PC-9 (cell line): ENCODE measurements at regions not wholly inside any gene's neighbourhood (a gene's known extent, or its start where the extent isn't known, plus 50 kb on each side); places are given as distances from the start of the nearest gene placed in this dataset.

Experiments used
- BruUV-seq: library from RNA; stranded (reverse); fragments of 400-500 nt; replicated peaks from 2 replicates; lab custom pipeline; 2021; lab: Mats Ljungman, UMichigan
- CTCF ChIA-PET: fragments of 300-600 bp; sonication (Branson Sonifier 250); formaldehyde crosslinking; loops from one replicate; lab custom pipeline; 2022; ENCODE audit warnings: antibody characterized with exemption; lab: Charles Lee
- POLR2A ChIA-PET: fragments of 300-600 bp; sonication (Branson Sonifier 250); formaldehyde crosslinking; loops from one replicate; lab custom pipeline; 2022; ENCODE audit warnings: antibody characterized with exemption; ENCODE audit not compliant: unreplicated experiment; lab: Charles Lee
- DNase-seq, 2 experiments: peaks; one replicate each; pipeline versions ENCODE4 v3.0.0 to v3.0.0-alpha.2; 2015 to 2022; ENCODE audit warnings: mixed read lengths in 1 of 2
- H2AFZ ChIP-seq: fragments of 200-600 bp; sonication (generic); 2 replicates; pipeline ENCODE4 v1.8.1; 2017; ENCODE audit warnings: antibody characterized with exemption
- H3F3A ChIP-seq: fragments of 200-600 bp; sonication (generic); 2 replicates; pipeline ENCODE4 v1.8.1; 2017; ENCODE audit warnings: antibody characterized with exemption, mild to moderate bottlenecking, low read depth; ENCODE audit not compliant: insufficient read depth
- H3K27ac ChIP-seq: fragments of 200-600 bp; sonication (generic); 2 replicates; pipeline ENCODE4 v1.6.1; 2016; ENCODE audit warnings: mixed run types
- H3K27me3 ChIP-seq: fragments of 200-600 bp; sonication (generic); 2 replicates; pipeline ENCODE4 v1.6.1; 2016; ENCODE audit warnings: low read depth, mixed run types; ENCODE audit not compliant: insufficient read depth
- H3K36me3 ChIP-seq: fragments of 200-600 bp; sonication (generic); 2 replicates; pipeline ENCODE4 v1.6.1; 2016; ENCODE audit warnings: low read depth, mixed run types
- H3K4me1 ChIP-seq: fragments of 200-600 bp; sonication (generic); replicated peaks from 2 replicates; pipeline ENCODE4 v1.6.1; 2016; ENCODE audit warnings: mixed run types; ENCODE audit not compliant: insufficient read depth
- H3K4me2 ChIP-seq: fragments of 200-600 bp; sonication (generic); 2 replicates; pipeline ENCODE4 v1.6.1; 2017; ENCODE audit warnings: mixed run types
- H3K4me3 ChIP-seq: fragments of 200-600 bp; sonication (generic); 2 replicates; pipeline ENCODE4 v1.6.1; 2016; ENCODE audit warnings: mixed run types
- H3K79me2 ChIP-seq: fragments of 200-600 bp; sonication (generic); 2 replicates; pipeline ENCODE4 v1.6.1; 2017; ENCODE audit warnings: low read depth, mixed run types
- H3K9me2 ChIP-seq: fragments of 200-600 bp; sonication (generic); 2 replicates; pipeline ENCODE4 v1.8.1; 2017; ENCODE audit warnings: mild to moderate bottlenecking; ENCODE audit not compliant: insufficient read depth
- H3K9me3 ChIP-seq: fragments of 200-600 bp; sonication (generic); 2 replicates; pipeline ENCODE4 v1.8.1; 2016; ENCODE audit warnings: low read depth; ENCODE audit not compliant: insufficient read depth
- H4K20me1 ChIP-seq: fragments of 200-600 bp; sonication (generic); 2 replicates; pipeline ENCODE4 v1.8.1; 2017; ENCODE audit not compliant: insufficient read depth
- CTCF ChIP-seq: fragments of 200-600 bp; sonication (generic); conservative IDR thresholded peaks from 2 replicates; pipeline ENCODE4 v1.6.1; 2017; ENCODE audit warnings: mixed run types, antibody characterized with exemption, mild to moderate bottlenecking, moderate library complexity
- EZH2 ChIP-seq: fragments of 200-600 bp; sonication (generic); IDR thresholded peaks from 2 replicates; pipeline ENCODE4 v1.8.0; 2017; ENCODE audit warnings: antibody characterized with exemption, low read depth
- intact Hi-C: fragments of 100-400 bp; cut with micrococcal nuclease; formaldehyde crosslinking; loops from one replicate; pipeline ENCODE4 v1.10.0; 2022; ENCODE audit not compliant: unreplicated experiment

GRCh38 chr7:16065939-16066338 is 355.4 kb downstream of the CRPPA start:
- Histone ChIP-seq H3K9me2 (no peaks in the 10 kb centered on the region), H3K79me2 (no peaks in the 10 kb centered on the region), H3K27ac (no peak overlapping the region), H3K36me3 (no peaks in the 10 kb centered on the region), H3F3A (no peaks in the 10 kb centered on the region), H3K27me3 (no peaks in the 10 kb centered on the region), H3K4me1 (no peaks in the 10 kb centered on the region), H2AFZ (no peak overlapping the region), H4K20me1 (no peaks in the 10 kb centered on the region), H3K4me2 (no peak overlapping the region), H3K9me3 (no peaks in the 10 kb centered on the region), H3K4me3 (no peak overlapping the region)
- POLR2A ChIA-PET: interaction anchor here (0.6 kb wide), 1 partner anchor 37 kb away, joined by 4 read pairs; no protein-coding TSS in a partner anchor
- intact Hi-C loops: loop anchor here (10.0 kb wide), 1 partner anchor 1051 kb away; no protein-coding TSS in a partner anchor
- DNase-seq: no peak
- no TSS peak for BruUV-seq
- CTCF ChIA-PET: interaction anchor here (0.5 to 1.1 kb wide), 2 partner anchors 345 to 504 kb away, joined by 4 to 5 read pairs; no protein-coding TSS in a partner anchor
- TF ChIP-seq EZH2 (no peak), CTCF (no peak)

DNA sequence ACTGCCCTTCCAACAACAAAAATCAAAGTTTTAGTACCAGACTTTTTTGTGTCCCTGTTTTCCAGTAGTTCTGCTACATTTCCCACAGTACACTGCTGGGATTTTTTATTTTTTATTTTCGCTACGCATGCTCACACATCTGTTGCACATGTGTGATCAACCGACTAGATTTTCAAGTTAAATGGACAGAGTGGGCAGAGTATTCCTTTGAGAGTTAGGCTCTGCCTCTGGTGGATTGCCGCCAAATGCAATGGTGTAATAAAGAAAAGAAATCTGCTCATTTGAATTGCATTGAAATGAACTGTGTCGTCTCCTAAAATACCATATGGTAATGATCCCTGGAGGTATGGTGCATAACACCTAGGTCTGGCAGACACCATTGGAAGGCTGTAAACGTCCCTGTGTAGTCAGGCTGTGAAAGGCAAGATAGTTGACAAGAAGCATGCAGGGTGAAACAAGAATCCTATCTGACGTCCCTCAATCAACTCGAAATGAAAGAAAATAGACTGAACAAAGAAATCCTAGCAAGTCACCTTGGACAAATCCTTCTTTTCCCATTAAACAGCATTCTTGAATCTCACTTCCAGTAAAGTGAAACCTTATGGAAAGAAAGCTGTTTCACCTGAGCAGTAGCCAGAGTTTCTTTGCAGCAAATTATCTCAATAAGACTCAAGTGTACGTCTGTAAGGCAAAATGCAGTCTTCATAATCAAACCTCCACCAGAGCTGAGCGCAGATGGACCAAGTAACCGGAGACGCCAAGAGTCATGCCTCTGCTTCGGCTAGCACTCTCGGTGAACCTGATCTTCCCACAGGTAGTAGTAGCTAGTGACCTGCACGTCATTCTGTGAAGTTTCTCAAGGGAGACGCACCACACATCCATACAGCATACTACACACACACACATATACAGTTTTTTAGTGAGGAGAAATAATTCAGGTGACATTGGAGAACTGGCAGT is 357.3 kb downstream of the CRPPA start:
- no peaks in the 10 kb centered on the region for H3K36me3 ChIP-seq
- H3F3A ChIP-seq: no peaks in the 10 kb centered on the region
- no peaks in the 10 kb centered on the region for H3K79me2 ChIP-seq
- BruUV-seq: no TSS peak
- TF ChIP-seq CTCF (no peak), EZH2 (no peak)
- no peak overlapping the region for H3K4me3 ChIP-seq
- intact Hi-C loops: loop anchor here (10.0 kb wide), 1 partner anchor 1049 kb away; no protein-coding TSS in a partner anchor
- no peaks in the 10 kb centered on the region for H4K20me1 ChIP-seq
- H3K4me2 ChIP-seq: no peak overlapping the region
- no peaks in the 10 kb centered on the region for H3K9me2 ChIP-seq
- H2AFZ ChIP-seq: no peak overlapping the region
- no peaks in the 10 kb centered on the region for H3K4me1 ChIP-seq
- POLR2A ChIA-PET: interaction anchor here (0.7 kb wide), 1 partner anchor 729 kb away, joined by 6 read pairs; no protein-coding TSS in a partner anchor
- H3K27me3 ChIP-seq: no peaks in the 10 kb centered on the region
- DNase-seq: no peak
- CTCF ChIA-PET: no interaction called here
- no peak overlapping the region for H3K27ac ChIP-seq
- no peaks in the 10 kb centered on the region for H3K9me3 ChIP-seq

GRCh38 chr7:16063221-16063620 is 358.1 kb downstream of the CRPPA start:
- H3F3A ChIP-seq: no peaks in the 10 kb centered on the region
- H3K36me3 ChIP-seq: no peaks in the 10 kb centered on the region
- no peaks in the 10 kb centered on the region for H3K79me2 ChIP-seq
- no peaks in the 10 kb centered on the region for H3K9me3 ChIP-seq
- H4K20me1 ChIP-seq: no peaks in the 10 kb centered on the region
- no peak overlapping the region for H3K27ac ChIP-seq
- no peak overlapping the region for H2AFZ ChIP-seq
- DNase-seq: no peak
- H3K9me2 ChIP-seq: no peaks in the 10 kb centered on the region
- ChIA-PET POLR2A (no interaction called here), CTCF (no interaction called here)
- H3K4me1 ChIP-seq: no peaks in the 10 kb centered on the region
- H3K4me2 ChIP-seq: no peak overlapping the region
- TF ChIP-seq CTCF: no peak
- no peak for TF ChIP-seq EZH2
- BruUV-seq: no TSS peak
- no peak overlapping the region for H3K4me3 ChIP-seq
- H3K27me3 ChIP-seq: no peaks in the 10 kb centered on the region
- intact Hi-C loops: loop anchor here (10.0 kb wide), 1 partner anchor 1048 kb away; no protein-coding TSS in a partner anchor
